Right lobe of liver (tissue), 6 donors: ENCODE measurements at regions not wholly inside any gene's neighbourhood (a gene's known extent, or its start where the extent isn't known, plus 50 kb on each side); places are given as distances from the start of the nearest gene placed in this dataset.

Source experiments
- ATAC-seq, 4 donors: fragments of 200-7000 bp; cut with Tn5 transposase; one replicate each; pipeline ENCODE4 v1.9.1; 2020; ENCODE audit warnings: mild to moderate bottlenecking in 4 of 4, moderate library complexity in 4 of 4
- DNase-seq, 3 donors: peaks; one replicate each; pipeline ENCODE4 v3.0.0-alpha.2; 2020
- H3K27ac ChIP-seq, 3 donors: fragments of 200-600 bp; one replicate each; pipeline ENCODE4 v1.8.0; 2022
- H3K27me3 ChIP-seq, 2 donors: fragments of 200-600 bp; one replicate each; pipeline ENCODE4 v1.8.0; 2022
- H3K36me3 ChIP-seq, 4 donors: fragments of 200-600 bp; sonication (generic) in 1 of 4; one replicate each; pipeline versions ENCODE4 v1.5.1 to v1.8.0; 2017 to 2022; ENCODE audit warnings: control low read depth in 1 of 4
- H3K4me1 ChIP-seq, 4 donors: fragments of 200-600 bp; sonication (generic) in 1 of 4; one replicate each; pipeline versions ENCODE4 v1.5.1 to v1.8.0; 2017 to 2022; ENCODE audit warnings: control low read depth in 1 of 4
- H3K4me3 ChIP-seq, 3 donors: fragments of 200-600 bp; one replicate each; pipeline ENCODE4 v1.8.0; 2022
- H3K9me3 ChIP-seq, 4 donors: fragments of 200-600 bp; sonication (generic) in 1 of 4; one replicate each; pipeline versions ENCODE4 v1.5.1 to v1.8.0; 2017 to 2022; ENCODE audit warnings: control low read depth in 1 of 4
- CTCF ChIP-seq, 4 donors: fragments of 200-600 bp in 3 of 4; fragments of 450-650 bp in 1 of 4; IDR thresholded peaks; one replicate each; pipeline versions ENCODE4 v1.5.1 to v1.8.0; 2016 to 2022; ENCODE audit warnings: antibody characterized with exemption in 4 of 4, mild to moderate bottlenecking in 2 of 4
- POLR2A ChIP-seq: fragments of 450-650 bp; IDR thresholded peaks from one replicate; pipeline ENCODE4 v1.6.1; 2017; ENCODE audit warnings: antibody characterized with exemption, mild to moderate bottlenecking
- WGBS: methylation state at CpG from one replicate; pipeline ENCODE4 v1.1.6; 2018; ENCODE audit warnings: low coverage, low lambda C conversion rate; ENCODE audit not compliant: insufficient coverage; ENCODE audit errors: missing lambda C conversion rate; 5-methylcytosine and 5-hydroxymethylcytosine counted together
- intact Hi-C, 2 donors: fragments of 100-400 bp; cut with DNase I; formaldehyde crosslinking; loops; one replicate each; pipeline versions ENCODE4 v1.11.2 to v1.14.1; 2022
- donor health status: DM: no; HTN: yes; CAD: no.
- donor health status: DM: no; HTN: no; CAD: no.
- donor health status: DM: no; HTN: no; CAD: no.
- donor health status: DM: no; HTN: yes; CAD: no.
- donor health status: DM: no; HTN: yes; CAD: no.

- ATAC-seq: no peak
Measured at GRCh38 chr14:39877577-39878190, 445.5 kb upstream of the FBXO33 start.

DNA sequence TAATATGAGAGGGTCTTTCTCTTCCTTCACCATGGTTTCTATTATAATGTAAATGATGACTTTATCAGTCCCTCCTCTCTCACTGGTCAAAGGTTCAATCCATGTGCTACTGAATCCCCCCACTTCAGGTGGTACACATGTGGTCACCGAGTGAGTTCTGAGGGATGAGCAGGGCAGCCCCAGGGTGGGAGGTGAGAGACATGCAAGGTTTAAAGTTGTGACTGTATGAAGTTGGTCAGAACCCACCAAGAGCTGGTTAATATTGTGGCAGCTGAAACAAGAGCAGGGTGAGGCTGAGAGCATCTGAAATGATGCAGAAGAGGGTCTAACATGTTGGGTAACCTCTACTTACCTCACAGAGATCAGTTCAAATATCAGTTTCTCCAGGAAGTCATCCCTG is 444.7 kb upstream of the FBXO33 start:
- ATAC-seq: no peak
- intact Hi-C loops: no loop called here
- WGBS: 67% methylated on average over 1 of the region's 1 CpG

More at GRCh38 chr14:39877577-39878190, 445.5 kb upstream of the FBXO33 start:
- TF ChIP-seq POLR2A: no peak
- TF ChIP-seq CTCF (IDR thresholded peaks at IDR 0.05): no peak
- intact Hi-C loops: no loop called here
- Histone ChIP-seq H3K27me3 (no peaks in the 10 kb centered on the region), H3K4me3 (no peak overlapping the region), H3K4me1 (peaks cover 0 to 10% (median 0%) of the 10 kb centered on the region in 4 donors), H3K27ac (no peak overlapping the region), H3K9me3 (no peaks in the 10 kb centered on the region), H3K36me3 (no peaks in the 10 kb centered on the region)
- 60% methylated on average over 3 of the region's 4 CpGs for WGBS
- no peak for DNase-seq

GRCh38 chr14:39875028-39875427 is 442.8 kb upstream of the FBXO33 start:
- no peaks in the 10 kb centered on the region for H3K9me3 ChIP-seq
- TF ChIP-seq CTCF (IDR thresholded peaks at IDR 0.05): no peak
- no peak for TF ChIP-seq POLR2A
- H3K4me3 ChIP-seq: no peak overlapping the region
- H3K4me1 ChIP-seq: no peaks in the 10 kb centered on the region
- no peaks in the 10 kb centered on the region for H3K36me3 ChIP-seq
- intact Hi-C loops: no loop called here
- H3K27ac ChIP-seq: no peak overlapping the region
- no peaks in the 10 kb centered on the region for H3K27me3 ChIP-seq
- ATAC-seq (no peak), DNase-seq (no peak)
- WGBS: 83% methylated on average over 1 of the region's 2 CpGs

More for the DNA sequence above, 444.7 kb upstream of the FBXO33 start:
- no peak for DNase-seq
- H3K27me3 ChIP-seq: no peaks in the 10 kb centered on the region
- H3K4me1 ChIP-seq: peaks cover 0 to 10% (median 0%) of the 10 kb centered on the region in 4 donors
- no peaks in the 10 kb centered on the region for H3K36me3 ChIP-seq
- H3K4me3 ChIP-seq: no peak overlapping the region
- H3K27ac ChIP-seq: no peak overlapping the region
- no peaks in the 10 kb centered on the region for H3K9me3 ChIP-seq
- TF ChIP-seq CTCF (IDR thresholded peaks at IDR 0.05): no peak
- no peak for TF ChIP-seq POLR2A

DNA sequence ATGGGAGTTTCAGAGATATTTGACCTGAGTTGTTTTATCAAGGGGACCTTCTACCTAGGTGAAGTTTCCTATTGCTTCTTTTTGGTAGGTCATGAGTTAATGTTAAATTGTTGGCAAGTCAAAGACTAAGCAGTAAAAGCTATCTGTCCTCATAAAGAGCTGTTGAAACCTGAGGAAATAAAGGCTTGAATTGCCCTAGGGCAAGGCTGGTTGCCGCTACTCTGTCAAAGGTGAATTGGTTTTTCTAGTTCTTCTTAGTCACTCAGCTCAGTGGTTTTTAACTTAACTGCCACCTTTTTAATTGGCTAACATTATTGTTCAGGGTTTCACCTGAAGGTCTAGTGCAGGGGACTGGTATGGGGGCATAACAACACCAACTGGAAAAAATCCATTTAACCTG is 441.6 kb upstream of the FBXO33 start:
- Histone ChIP-seq H3K4me1 (no peaks in the 10 kb centered on the region), H3K9me3 (no peaks in the 10 kb centered on the region), H3K36me3 (no peaks in the 10 kb centered on the region), H3K27ac (no peak overlapping the region), H3K4me3 (no peak overlapping the region), H3K27me3 (no peaks in the 10 kb centered on the region)
- DNase-seq (no peak), ATAC-seq (no peak)
- WGBS: 62% methylated on average over 1 of the region's 1 CpG
- intact Hi-C loops: no loop called here
- TF ChIP-seq CTCF (IDR thresholded peaks at IDR 0.05) (no peak), POLR2A (no peak)

- H3K27me3 ChIP-seq: no peaks in the 10 kb centered on the region
- ATAC-seq: no peak
- DNase-seq: no peak
- H3K4me3 ChIP-seq: no peak overlapping the region
- intact Hi-C loops: no loop called here
- no peak overlapping the region for H3K27ac ChIP-seq
- TF ChIP-seq POLR2A (no peak), CTCF (IDR thresholded peaks at IDR 0.05) (no peak)
- H3K4me1 ChIP-seq: no peaks in the 10 kb centered on the region
- WGBS: 31% methylated on average over 1 of the region's 1 CpG
- H3K36me3 ChIP-seq: no peaks in the 10 kb centered on the region
- no peaks in the 10 kb centered on the region for H3K9me3 ChIP-seq
Measured at GRCh38 chr14:39868949-39869348, 436.7 kb upstream of the FBXO33 start.
